GM23338 (cell line): ENCODE measurements at regions not wholly inside any gene's neighbourhood (a gene's known extent, or its start where the extent isn't known, plus 50 kb on each side); places are given as distances from the start of the nearest gene placed in this dataset.

Source experiments
- CREB1 ChIP-seq: fragments of 250-450 bp; sonication (Bioruptor Pico); IDR thresholded peaks from 2 replicates; pipeline ENCODE4 v1.5.0; 2020; ENCODE audit warnings: low read depth, mild to moderate bottlenecking, moderate library complexity
- EZH2phosphoT487 ChIP-seq: fragments of 200-600 bp; sonication (generic); IDR thresholded peaks from one replicate; pipeline ENCODE4 v1.8.1; 2018; ENCODE audit warnings: antibody characterized with exemption; ENCODE audit not compliant: unreplicated experiment
- JUNB ChIP-seq: IDR thresholded peaks from one replicate; pipeline ENCODE4 v1.6.1; 2016; ENCODE audit warnings: antibody characterized with exemption; ENCODE audit not compliant: unreplicated experiment
- NANOG ChIP-seq: IDR thresholded peaks from 2 replicates; pipeline ENCODE4 v1.6.1; 2016; ENCODE audit warnings: antibody characterized with exemption, borderline replicate concordance
- TF ChIP-seq, protein P1 (sequence below), 2 experiments: fragments of 200-600 bp in 1 of 2; sonication (generic) in 1 of 2; conservative IDR thresholded peaks; 2 replicates each; pipeline versions ENCODE4 v1.5.1 to v1.6.1; 2016 to 2017; ENCODE audit warnings: antibody characterized with exemption in 2 of 2, low read depth in 2 of 2, mild to moderate bottlenecking in 2 of 2, moderate library complexity in 1 of 2

DNA sequence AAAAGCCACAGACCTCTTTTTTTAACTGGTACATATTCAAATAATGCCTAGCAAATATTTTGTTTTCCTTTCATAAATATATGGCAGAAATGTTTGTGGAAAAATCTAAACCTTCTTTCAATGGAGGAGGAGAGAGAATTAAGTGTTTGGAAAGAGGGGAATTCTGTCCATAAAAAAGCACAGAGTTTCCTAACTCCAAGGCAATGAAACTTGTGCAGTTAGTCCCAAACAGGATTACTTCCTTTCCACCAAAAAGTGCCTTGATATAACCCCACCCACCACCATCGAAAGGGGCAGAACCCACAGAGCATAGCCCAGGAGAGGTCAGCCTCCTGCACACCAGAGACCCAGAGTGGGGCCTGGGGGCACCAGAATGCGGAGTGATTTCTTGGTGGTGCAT is 106.3 kb downstream of the OGFRL1 start:
- TF ChIP-seq CREB1 (CRISPR knock-in tag) (no peak), JUNB (no peak), NANOG (no peak), EZH2phosphoT487 (no peak)
- TF ChIP-seq, protein P1, sequence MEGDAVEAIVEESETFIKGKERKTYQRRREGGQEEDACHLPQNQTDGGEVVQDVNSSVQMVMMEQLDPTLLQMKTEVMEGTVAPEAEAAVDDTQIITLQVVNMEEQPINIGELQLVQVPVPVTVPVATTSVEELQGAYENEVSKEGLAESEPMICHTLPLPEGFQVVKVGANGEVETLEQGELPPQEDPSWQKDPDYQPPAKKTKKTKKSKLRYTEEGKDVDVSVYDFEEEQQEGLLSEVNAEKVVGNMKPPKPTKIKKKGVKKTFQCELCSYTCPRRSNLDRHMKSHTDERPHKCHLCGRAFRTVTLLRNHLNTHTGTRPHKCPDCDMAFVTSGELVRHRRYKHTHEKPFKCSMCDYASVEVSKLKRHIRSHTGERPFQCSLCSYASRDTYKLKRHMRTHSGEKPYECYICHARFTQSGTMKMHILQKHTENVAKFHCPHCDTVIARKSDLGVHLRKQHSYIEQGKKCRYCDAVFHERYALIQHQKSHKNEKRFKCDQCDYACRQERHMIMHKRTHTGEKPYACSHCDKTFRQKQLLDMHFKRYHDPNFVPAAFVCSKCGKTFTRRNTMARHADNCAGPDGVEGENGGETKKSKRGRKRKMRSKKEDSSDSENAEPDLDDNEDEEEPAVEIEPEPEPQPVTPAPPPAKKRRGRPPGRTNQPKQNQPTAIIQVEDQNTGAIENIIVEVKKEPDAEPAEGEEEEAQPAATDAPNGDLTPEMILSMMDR (conservative IDR thresholded peaks at IDR 0.05; ENCODE audit: low read depth in 2 of 2) = no peak
